ENCODE measurements at regions not wholly inside any gene's neighbourhood (a gene's known extent, or its start where the extent isn't known, plus 50 kb on each side); places are given as distances from the start of the nearest gene placed in this dataset.

DNA sequence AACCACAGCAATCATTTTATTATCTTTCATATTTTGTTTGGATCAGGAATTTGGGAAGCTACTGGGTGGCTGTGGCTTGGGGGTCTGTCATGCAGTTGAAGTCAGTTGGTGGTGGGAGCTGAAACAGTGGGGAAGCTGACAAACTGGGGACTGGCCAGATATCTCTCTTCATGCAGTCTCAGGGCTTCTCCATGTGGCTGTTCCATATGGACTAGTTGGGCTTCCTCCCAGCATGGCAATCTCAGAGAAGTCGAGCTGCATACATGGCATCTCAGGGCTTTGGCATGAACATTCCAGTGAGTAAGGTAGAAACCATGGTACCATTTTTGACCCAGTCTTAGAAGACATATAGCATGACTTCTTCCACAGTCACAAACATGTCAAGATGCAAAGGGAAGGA lies 274.8 kb downstream of the ENC1 start:
- TF ChIP-seq POLR2AphosphoS5 (IDR thresholded peaks at IDR 0.05) (no peak), EP300 (IDR thresholded peaks at IDR 0.05) (no peak)
- TF ChIP-seq, protein P1, sequence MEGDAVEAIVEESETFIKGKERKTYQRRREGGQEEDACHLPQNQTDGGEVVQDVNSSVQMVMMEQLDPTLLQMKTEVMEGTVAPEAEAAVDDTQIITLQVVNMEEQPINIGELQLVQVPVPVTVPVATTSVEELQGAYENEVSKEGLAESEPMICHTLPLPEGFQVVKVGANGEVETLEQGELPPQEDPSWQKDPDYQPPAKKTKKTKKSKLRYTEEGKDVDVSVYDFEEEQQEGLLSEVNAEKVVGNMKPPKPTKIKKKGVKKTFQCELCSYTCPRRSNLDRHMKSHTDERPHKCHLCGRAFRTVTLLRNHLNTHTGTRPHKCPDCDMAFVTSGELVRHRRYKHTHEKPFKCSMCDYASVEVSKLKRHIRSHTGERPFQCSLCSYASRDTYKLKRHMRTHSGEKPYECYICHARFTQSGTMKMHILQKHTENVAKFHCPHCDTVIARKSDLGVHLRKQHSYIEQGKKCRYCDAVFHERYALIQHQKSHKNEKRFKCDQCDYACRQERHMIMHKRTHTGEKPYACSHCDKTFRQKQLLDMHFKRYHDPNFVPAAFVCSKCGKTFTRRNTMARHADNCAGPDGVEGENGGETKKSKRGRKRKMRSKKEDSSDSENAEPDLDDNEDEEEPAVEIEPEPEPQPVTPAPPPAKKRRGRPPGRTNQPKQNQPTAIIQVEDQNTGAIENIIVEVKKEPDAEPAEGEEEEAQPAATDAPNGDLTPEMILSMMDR (IDR thresholded peaks at IDR 0.05): no peak
